Breast epithelium (tissue), 4 donors: ENCODE measurements at regions not wholly inside any gene's neighbourhood (a gene's known extent, or its start where the extent isn't known, plus 50 kb on each side); places are given as distances from the start of the nearest gene placed in this dataset.

Experiments
- DNase-seq, 2 donors: peaks; one replicate each; pipeline ENCODE4 v3.0.0-alpha.2; 2019; ENCODE audit warnings: low spot score in 2 of 2
- H3K27ac ChIP-seq, 2 donors: fragments of 200-600 bp; sonication (generic) in 1 of 2; one replicate each; pipeline ENCODE4 v1.5.1; 2016 to 2019; ENCODE audit warnings: mild to moderate bottlenecking in 1 of 2
- H3K27me3 ChIP-seq, 2 donors: fragments of 200-600 bp; sonication (generic) in 1 of 2; one replicate each; pipeline versions ENCODE4 v1.5.1 to v1.6.0; 2017 to 2019; ENCODE audit warnings: control low read depth in 1 of 2, mild to moderate bottlenecking in 1 of 2
- H3K36me3 ChIP-seq: fragments of 200-600 bp; one replicate; pipeline ENCODE4 v1.5.1; 2019
- H3K4me1 ChIP-seq, 2 donors: fragments of 200-600 bp; sonication (generic); one replicate each; pipeline ENCODE4 v1.5.1; 2016 to 2019; ENCODE audit warnings: control low read depth in 1 of 2
- H3K4me3 ChIP-seq, 3 donors: fragments of 200-600 bp; sonication (generic); 1 replicate in 2 of 3; 2 replicates in 1 of 3; pipeline ENCODE4 v1.5.1; 2016 to 2019; ENCODE audit warnings: mild to moderate bottlenecking in 3 of 3, moderate library complexity in 2 of 3
- H3K9me3 ChIP-seq, 2 donors: fragments of 200-600 bp; sonication (generic) in 1 of 2; one replicate each; pipeline ENCODE4 v1.5.1; 2016 to 2019; ENCODE audit warnings: control low read depth in 1 of 2
- CTCF ChIP-seq, 3 donors: fragments of 450-650 bp; IDR thresholded peaks; one replicate each; pipeline ENCODE4 v1.5.1; 2016 to 2017; ENCODE audit warnings: antibody characterized with exemption in 3 of 3, mild to moderate bottlenecking in 3 of 3, moderate library complexity in 3 of 3
- POLR2A ChIP-seq: fragments of 450-650 bp; IDR thresholded peaks from one replicate; pipeline ENCODE4 v1.6.1; 2016; ENCODE audit warnings: antibody characterized with exemption, mild to moderate bottlenecking, moderate library complexity
- POLR2AphosphoS5 ChIP-seq, 3 donors: sonication (generic); formaldehyde crosslinking; IDR thresholded peaks; one replicate each; pipeline ENCODE4 v1.6.1; 2017; ENCODE audit warnings: antibody characterized with exemption in 3 of 3
- intact Hi-C: fragments of 100-400 bp; cut with DNase I; formaldehyde crosslinking; loops from one replicate; pipeline ENCODE4 v1.15.1; 2023; ENCODE audit warnings: low total_unique reads

DNA sequence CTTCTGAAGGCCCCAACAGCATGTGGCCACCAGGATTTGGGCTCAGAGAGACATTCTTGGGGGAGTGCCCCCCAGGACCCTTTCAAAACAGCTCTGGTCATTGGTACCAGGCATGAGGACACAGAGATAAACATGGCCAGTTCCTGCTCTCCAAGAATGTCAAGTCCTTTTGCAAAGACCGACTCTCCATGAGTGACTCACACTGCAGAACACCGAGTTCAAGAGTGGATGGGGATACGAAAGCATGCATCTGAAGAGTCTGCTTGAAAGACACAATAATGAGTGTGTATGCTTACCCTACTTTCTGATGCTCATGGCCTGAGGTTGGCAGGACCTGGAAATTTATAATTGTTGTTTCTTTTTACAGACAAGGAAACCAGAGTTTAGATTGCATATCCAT is 450.6 kb downstream of the TSN start:
- H3K9me3 ChIP-seq = no peaks in the 10 kb centered on the region
- H3K27ac ChIP-seq = no peak overlapping the region
- TF ChIP-seq CTCF (IDR thresholded peaks at IDR 0.05) (no peak), POLR2A (no peak), POLR2AphosphoS5 (IDR thresholded peaks at IDR 0.05) (no peak)
- no peaks in the 10 kb centered on the region for H3K36me3 ChIP-seq
- H3K4me3 ChIP-seq = no peak overlapping the region
- intact Hi-C loops = no loop called here
- no peak for DNase-seq
- no peaks in the 10 kb centered on the region for H3K4me1 ChIP-seq
- H3K27me3 ChIP-seq = no peaks in the 10 kb centered on the region

DNA sequence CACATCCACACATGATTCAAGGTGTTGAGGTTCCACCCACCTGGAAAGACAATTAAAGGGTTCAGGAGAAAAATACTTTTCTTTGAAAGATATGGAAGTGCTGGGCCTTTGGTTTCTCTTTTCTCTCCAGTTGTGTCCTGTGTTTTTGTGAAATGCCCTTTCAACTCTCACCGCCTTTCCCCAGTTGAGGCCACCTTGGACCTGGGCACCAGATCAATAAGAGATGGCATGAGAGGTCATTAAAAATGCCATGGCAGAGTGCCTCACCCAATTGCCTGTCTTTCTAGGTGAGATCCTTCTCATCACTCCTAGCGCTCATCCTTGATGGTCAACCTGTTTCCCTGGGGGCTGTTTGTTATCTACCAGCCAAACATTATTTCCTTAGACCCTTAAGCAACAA is 453.9 kb downstream of the TSN start:
- no peaks in the 10 kb centered on the region for H3K9me3 ChIP-seq
- no peaks in the 10 kb centered on the region for H3K27me3 ChIP-seq
- no peaks in the 10 kb centered on the region for H3K36me3 ChIP-seq
- no peaks in the 10 kb centered on the region for H3K4me1 ChIP-seq
- H3K4me3 ChIP-seq = no peak overlapping the region
- no peak for DNase-seq
- TF ChIP-seq POLR2A (no peak), POLR2AphosphoS5 (IDR thresholded peaks at IDR 0.05) (no peak), CTCF (IDR thresholded peaks at IDR 0.05) (no peak)
- no peak overlapping the region for H3K27ac ChIP-seq
- intact Hi-C loops = no loop called here

GRCh38 chr2:122210065-122210464 is 454.6 kb downstream of the TSN start:
- no peak overlapping the region for H3K4me3 ChIP-seq
- TF ChIP-seq POLR2AphosphoS5 (IDR thresholded peaks at IDR 0.05) = no peak
- no peak for TF ChIP-seq CTCF (IDR thresholded peaks at IDR 0.05)
- no peak for TF ChIP-seq POLR2A
- no peaks in the 10 kb centered on the region for H3K27me3 ChIP-seq
- DNase-seq = no peak
- H3K9me3 ChIP-seq = no peaks in the 10 kb centered on the region
- H3K27ac ChIP-seq = no peak overlapping the region
- H3K36me3 ChIP-seq = no peaks in the 10 kb centered on the region
- H3K4me1 ChIP-seq = no peaks in the 10 kb centered on the region
- intact Hi-C loops = loop anchor here (5.0 kb wide), 1 partner anchor 1403 kb away; no protein-coding TSS in a partner anchor

GRCh38 chr2:122210898-122211856 is 455.7 kb downstream of the TSN start:
- no peak for TF ChIP-seq CTCF (IDR thresholded peaks at IDR 0.05)
- no peak for TF ChIP-seq POLR2AphosphoS5 (IDR thresholded peaks at IDR 0.05)
- TF ChIP-seq POLR2A = no peak
- Histone ChIP-seq H3K27ac (no peak overlapping the region), H3K4me3 (no peak overlapping the region), H3K27me3 (no peaks in the 10 kb centered on the region), H3K36me3 (no peaks in the 10 kb centered on the region), H3K4me1 (no peaks in the 10 kb centered on the region), H3K9me3 (no peaks in the 10 kb centered on the region)
- intact Hi-C loops = loop anchor here (5.0 kb wide), 1 partner anchor 1404 kb away; no protein-coding TSS in a partner anchor
- no peak for DNase-seq

DNA sequence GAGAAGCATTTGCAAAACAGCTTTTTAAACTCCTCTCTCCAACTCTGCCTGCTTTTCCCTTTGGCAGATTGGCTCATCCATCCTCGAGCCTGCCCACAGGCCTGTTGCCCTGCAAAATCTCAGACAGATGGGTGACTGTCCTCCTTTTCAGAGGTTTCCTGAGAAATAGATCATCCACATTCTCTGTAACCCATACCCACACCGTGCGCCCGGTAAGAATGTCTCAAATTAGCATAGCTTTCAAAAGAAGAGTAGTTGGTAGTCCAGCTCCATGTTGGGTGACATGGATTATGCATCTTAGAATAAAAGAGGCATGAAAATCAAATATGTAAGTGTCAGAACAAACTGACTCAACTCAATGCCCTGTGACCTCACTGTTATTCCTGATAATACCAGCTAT is 457.9 kb downstream of the TSN start:
- Histone ChIP-seq H3K36me3 (no peaks in the 10 kb centered on the region), H3K4me1 (no peaks in the 10 kb centered on the region), H3K27me3 (no peaks in the 10 kb centered on the region), H3K27ac (no peak overlapping the region), H3K9me3 (no peaks in the 10 kb centered on the region), H3K4me3 (no peak overlapping the region)
- intact Hi-C loops = loop anchor here (5.0 kb wide), 1 partner anchor 1406 kb away; no protein-coding TSS in a partner anchor
- DNase-seq = no peak
- TF ChIP-seq CTCF (IDR thresholded peaks at IDR 0.05) = no peak
- no peak for TF ChIP-seq POLR2AphosphoS5 (IDR thresholded peaks at IDR 0.05)
- TF ChIP-seq POLR2A = no peak
